Activated B cell treated with CpG ODN at 0.5 μM for 24 hours (primary cell): ENCODE measurements at regions not wholly inside any gene's neighbourhood (a gene's known extent, or its start where the extent isn't known, plus 50 kb on each side); places are given as distances from the start of the nearest gene placed in this dataset.

Source experiments
- ATAC-seq: fragments of 200-7000 bp; cut with Tn5 transposase; one replicate; pipeline ENCODE4 v1.10.0; 2021; ENCODE audit warnings: low read depth, mild to moderate bottlenecking, moderate library complexity
- CTCF ChIA-PET: fragments of 350-600 bp; sonication (Branson Sonifier 250); formaldehyde crosslinking; loops from one replicate; lab custom pipeline; 2021; ENCODE audit warnings: antibody characterized with exemption; lab: Charles Lee
- POLR2A ChIA-PET: fragments of 350-600 bp; sonication (Branson Sonifier 250); formaldehyde crosslinking; loops from one replicate; lab custom pipeline; 2021; ENCODE audit warnings: antibody characterized with exemption; lab: Charles Lee
- DNase-seq: peaks from one replicate; pipeline ENCODE4 v3.0.0; 2022
- H3K27ac Mint-ChIP-seq: one replicate; pipeline ENCODE4 v1.8.0; 2020; ENCODE audit warnings: mixed read lengths
- H3K27me3 Mint-ChIP-seq: one replicate; pipeline ENCODE4 v1.8.0; 2021; ENCODE audit warnings: mixed read lengths
- H3K36me3 Mint-ChIP-seq: one replicate; pipeline ENCODE4 v1.8.0; 2021; ENCODE audit warnings: low read depth, mixed read lengths
- H3K4me1 Mint-ChIP-seq: one replicate; pipeline ENCODE4 v1.8.0; 2021; ENCODE audit warnings: mixed read lengths
- H3K4me3 Mint-ChIP-seq: one replicate; pipeline ENCODE4 v1.8.0; 2020; ENCODE audit warnings: mild to moderate bottlenecking, mixed read lengths
- H3K9me3 Mint-ChIP-seq: one replicate; pipeline ENCODE4 v1.8.0; 2020; ENCODE audit warnings: mixed read lengths
- CTCF ChIP-seq: fragments of 200-600 bp; IDR thresholded peaks from one replicate; pipeline ENCODE4 v1.8.0; 2022; ENCODE audit warnings: antibody characterized with exemption, mild to moderate bottlenecking
- intact Hi-C: fragments of 100-400 bp; cut with micrococcal nuclease; formaldehyde crosslinking; loops from one replicate; pipeline ENCODE4 v1.15.1; 2024

GRCh38 chr21:23780326-23780725, 1827.0 kb downstream of the MRPL39 start:
- H3K27ac Mint-ChIP-seq = no peak overlapping the region
- no peaks in the 10 kb centered on the region for H3K4me1 Mint-ChIP-seq
- no peaks in the 10 kb centered on the region for H3K9me3 Mint-ChIP-seq
- no peak for ATAC-seq
- H3K27me3 Mint-ChIP-seq = no peaks in the 10 kb centered on the region
- TF ChIP-seq CTCF = no peak
- ChIA-PET CTCF (no interaction called here), POLR2A (no interaction called here)
- H3K4me3 Mint-ChIP-seq = no peak overlapping the region
- DNase-seq = no peak
- intact Hi-C loops = no loop called here
- no peaks in the 10 kb centered on the region for H3K36me3 Mint-ChIP-seq

GRCh38 chr21:23743821-23744220, 1863.5 kb downstream of the MRPL39 start:
- Mint-ChIP-seq H3K4me1 (no peaks in the 10 kb centered on the region), H3K4me3 (no peak overlapping the region), H3K9me3 (peaks cover 10% of the 10 kb centered on the region), H3K27ac (no peak overlapping the region), H3K27me3 (no peaks in the 10 kb centered on the region), H3K36me3 (no peaks in the 10 kb centered on the region)
- ChIA-PET POLR2A (interaction anchor here (0.6 kb wide), 1 partner anchor 26 kb away, joined by 3 read pairs; no protein-coding TSS in a partner anchor), CTCF (no interaction called here)
- DNase-seq = no peak
- TF ChIP-seq CTCF = no peak
- ATAC-seq = no peak
- intact Hi-C loops = no loop called here

GRCh38 chr21:23740463-23740862, 1866.8 kb downstream of the MRPL39 start:
- intact Hi-C loops = no loop called here
- H3K4me3 Mint-ChIP-seq = no peak overlapping the region
- no peaks in the 10 kb centered on the region for H3K4me1 Mint-ChIP-seq
- ChIA-PET POLR2A (no interaction called here), CTCF (no interaction called here)
- H3K27ac Mint-ChIP-seq = no peak overlapping the region
- DNase-seq = no peak
- no peaks in the 10 kb centered on the region for H3K27me3 Mint-ChIP-seq
- TF ChIP-seq CTCF = no peak
- H3K9me3 Mint-ChIP-seq = no peaks in the 10 kb centered on the region
- ATAC-seq = no peak
- no peaks in the 10 kb centered on the region for H3K36me3 Mint-ChIP-seq

- Mint-ChIP-seq H3K36me3 (no peaks in the 10 kb centered on the region), H3K27me3 (no peaks in the 10 kb centered on the region), H3K4me1 (no peaks in the 10 kb centered on the region), H3K27ac (no peak overlapping the region), H3K4me3 (no peak overlapping the region), H3K9me3 (no peaks in the 10 kb centered on the region)
- POLR2A ChIA-PET = no interaction called here
- ATAC-seq = no peak
- intact Hi-C loops = no loop called here
- no peak for TF ChIP-seq CTCF
- CTCF ChIA-PET = no interaction called here
- no peak for DNase-seq
These were observed 1874.5 kb downstream of the MRPL39 start for GRCh38 chr21:23732776-23733175.

GRCh38 chr21:23729331-23729730, 1878.0 kb downstream of the MRPL39 start:
- Mint-ChIP-seq H3K9me3 (no peaks in the 10 kb centered on the region), H3K27ac (no peak overlapping the region), H3K4me1 (no peaks in the 10 kb centered on the region), H3K4me3 (no peak overlapping the region), H3K27me3 (no peaks in the 10 kb centered on the region), H3K36me3 (no peaks in the 10 kb centered on the region)
- POLR2A ChIA-PET = no interaction called here
- TF ChIP-seq CTCF = no peak
- DNase-seq (no peak), ATAC-seq (no peak)
- CTCF ChIA-PET = no interaction called here
- intact Hi-C loops = no loop called here
